H9 (cell line): ENCODE measurements at regions not wholly inside any gene's neighbourhood (a gene's known extent, or its start where the extent isn't known, plus 50 kb on each side); places are given as distances from the start of the nearest gene placed in this dataset.

Source experiments
- DNase-seq: peaks from one replicate; pipeline ENCODE4 v3.0.0-alpha.2; 2017
- H2AFZ ChIP-seq: one replicate; pipeline ENCODE4 v1.6.1; 2013; ENCODE audit warnings: mild to moderate bottlenecking, low read length, control low read depth, moderate library complexity
- H2AK5ac ChIP-seq: 2 replicates; pipeline ENCODE4 v1.6.1; 2013; ENCODE audit warnings: low read length, control low read depth, mixed read lengths; ENCODE audit not compliant: insufficient read length
- H2BK120ac ChIP-seq: one replicate; pipeline ENCODE4 v1.6.1; 2013; ENCODE audit warnings: low read depth, mild to moderate bottlenecking, low read length, control low read depth, inconsistent platforms; ENCODE audit not compliant: poor library complexity, severe bottlenecking
- H2BK12ac ChIP-seq: 2 replicates; pipeline ENCODE4 v1.6.1; 2013; ENCODE audit warnings: low read length, control low read depth, mixed read lengths, low read depth; ENCODE audit not compliant: insufficient read length
- H2BK15ac ChIP-seq: 2 replicates; pipeline ENCODE4 v1.6.1; 2013; ENCODE audit warnings: low read depth, low read length, control low read depth
- H2BK20ac ChIP-seq: one replicate; pipeline ENCODE4 v1.6.1; 2013; ENCODE audit warnings: low read depth, mild to moderate bottlenecking, low read length, control low read depth, inconsistent platforms; ENCODE audit not compliant: poor library complexity, severe bottlenecking
- H2BK5ac ChIP-seq: 2 replicates; pipeline ENCODE4 v1.6.1; 2013; ENCODE audit warnings: low read length, control low read depth, mixed read lengths; ENCODE audit not compliant: insufficient read length
- H3K14ac ChIP-seq: 2 replicates; pipeline ENCODE4 v1.6.1; 2013; ENCODE audit warnings: low read length, control low read depth; ENCODE audit not compliant: insufficient read depth
- H3K18ac ChIP-seq: 2 replicates; pipeline ENCODE4 v1.6.1; 2013; ENCODE audit warnings: low read depth, mild to moderate bottlenecking, mixed read lengths, low read length, control low read depth; ENCODE audit not compliant: insufficient read length
- H3K23ac ChIP-seq: 2 replicates; pipeline ENCODE4 v1.6.1; 2013; ENCODE audit warnings: low read length, control low read depth, mixed read lengths, low read depth; ENCODE audit not compliant: insufficient read length
- H3K23me2 ChIP-seq: 2 replicates; pipeline ENCODE4 v1.6.1; 2013; ENCODE audit warnings: low read depth, mild to moderate bottlenecking, mixed read lengths, low read length, control low read depth; ENCODE audit not compliant: insufficient read length, poor library complexity, severe bottlenecking
- H3K27ac ChIP-seq: 2 replicates; pipeline ENCODE4 v1.5.1; 2013; ENCODE audit warnings: low read length, control low read depth, mixed read lengths, low read depth; ENCODE audit not compliant: insufficient read length
- H3K27me3 ChIP-seq: 2 replicates; pipeline ENCODE4 v1.6.1; 2013; ENCODE audit warnings: low read length, control low read depth, inconsistent platforms; ENCODE audit not compliant: insufficient read depth
- H3K4ac ChIP-seq: 2 replicates; pipeline ENCODE4 v1.6.1; 2013; ENCODE audit warnings: low read depth, mild to moderate bottlenecking, control low read depth, inconsistent platforms, low read length, moderate library complexity
- H3K4me1 ChIP-seq: 2 replicates; pipeline ENCODE4 v1.6.1; 2013; ENCODE audit warnings: low read length, control low read depth, inconsistent platforms; ENCODE audit not compliant: insufficient read depth
- H3K4me2 ChIP-seq: 2 replicates; pipeline ENCODE4 v1.6.1; 2013; ENCODE audit warnings: low read length, control low read depth, mixed read lengths; ENCODE audit not compliant: insufficient read length, insufficient read depth
- H3K56ac ChIP-seq: 2 replicates; pipeline ENCODE4 v1.6.1; 2013; ENCODE audit warnings: low read depth, mild to moderate bottlenecking, mixed read lengths, low read length, control low read depth; ENCODE audit not compliant: insufficient read length
- H3K79me1 ChIP-seq: 2 replicates; pipeline ENCODE4 v1.6.1; 2013; ENCODE audit warnings: low read depth, mild to moderate bottlenecking, moderate library complexity, low read length, control low read depth, inconsistent platforms; ENCODE audit not compliant: insufficient read depth, poor library complexity, severe bottlenecking
- H3K79me2 ChIP-seq: 2 replicates; pipeline ENCODE4 v1.6.1; 2013; ENCODE audit warnings: low read length, control low read depth, inconsistent platforms; ENCODE audit not compliant: insufficient read depth
- H3K9ac ChIP-seq: 2 replicates; pipeline ENCODE4 v1.6.1; 2013; ENCODE audit warnings: low read length, control low read depth, mixed read lengths; ENCODE audit not compliant: insufficient read length; ENCODE audit errors: extremely low read depth
- H3K9me3 ChIP-seq: one replicate; pipeline ENCODE4 v1.6.1; 2013; ENCODE audit warnings: low read depth, low read length, inconsistent platforms; ENCODE audit not compliant: control insufficient read depth
- H3T11ph ChIP-seq: one replicate; pipeline ENCODE4 v1.6.1; 2013; ENCODE audit warnings: mild to moderate bottlenecking, low read length, control low read depth, inconsistent platforms
- H4K20me1 ChIP-seq: one replicate; pipeline ENCODE4 v1.6.1; 2013; ENCODE audit not compliant: control insufficient read depth, insufficient read length, insufficient read depth
- H4K5ac ChIP-seq: 2 replicates; pipeline ENCODE4 v1.6.1; 2013; ENCODE audit warnings: low read depth, mild to moderate bottlenecking, mixed read lengths, low read length, control low read depth; ENCODE audit not compliant: insufficient read length
- H4K8ac ChIP-seq: replicated peaks from 2 replicates; pipeline ENCODE4 v1.6.1; 2013; ENCODE audit warnings: low read length, control low read depth, mixed read lengths, low read depth; ENCODE audit not compliant: insufficient read length
- H4K91ac ChIP-seq: 2 replicates; pipeline ENCODE4 v1.6.1; 2013; ENCODE audit warnings: low read depth, mild to moderate bottlenecking, moderate library complexity, mixed read lengths, low read length, control low read depth; ENCODE audit not compliant: insufficient read length
- H3K27ac Mint-ChIP-seq, 3 experiments: 2 replicates in 2 of 3; 3 replicates in 1 of 3; pipeline ENCODE4 v1.8.0; 2020 to 2021; ENCODE audit warnings: mixed read lengths in 3 of 3, mild to moderate bottlenecking in 1 of 3, moderate library complexity in 1 of 3
- H3K27me3 Mint-ChIP-seq: 2 replicates; pipeline ENCODE4 v1.8.0; 2021; ENCODE audit warnings: low read depth, mild to moderate bottlenecking, moderate library complexity, mixed read lengths
- H3K36me3 Mint-ChIP-seq, 3 experiments: 2 replicates in 2 of 3; 3 replicates in 1 of 3; pipeline ENCODE4 v1.8.0; 2020 to 2021; ENCODE audit warnings: low read depth in 3 of 3, mixed read lengths in 3 of 3; ENCODE audit not compliant: insufficient read depth in 1 of 3
- H3K4me1 Mint-ChIP-seq, 2 experiments: 2 replicates each; pipeline ENCODE4 v1.8.0; 2020; ENCODE audit warnings: mixed read lengths in 2 of 2
- H3K4me3 Mint-ChIP-seq, 2 experiments: 2 replicates in 1 of 2; 3 replicates in 1 of 2; pipeline ENCODE4 v1.8.0; 2020 to 2021; ENCODE audit warnings: mild to moderate bottlenecking in 2 of 2, mixed read lengths in 2 of 2, moderate library complexity in 1 of 2
- H3K9me3 Mint-ChIP-seq, 2 experiments: 2 replicates in 1 of 2; 3 replicates in 1 of 2; pipeline ENCODE4 v1.8.0; 2020; ENCODE audit warnings: mild to moderate bottlenecking in 2 of 2, mixed read lengths in 2 of 2, moderate library complexity in 1 of 2
- WGBS: extraction: QIAGEN DNeasy Blood & Tissue Kit; methylation state at CpG from one replicate; pipeline ENCODE4 v1.1.7; 2013; ENCODE audit warnings: missing lambda C conversion rate, low lambda C conversion rate, mixed read lengths; ENCODE audit not compliant: insufficient read length; ENCODE audit errors: extremely low coverage; 5-methylcytosine and 5-hydroxymethylcytosine counted together
- TF ChIP-seq, protein P1 (sequence below): fragments of 200-600 bp; sonication (generic); conservative IDR thresholded peaks from 3 replicates; pipeline ENCODE4 v1.8.0; 2021; ENCODE audit warnings: antibody characterized with exemption, mild to moderate bottlenecking

DNA sequence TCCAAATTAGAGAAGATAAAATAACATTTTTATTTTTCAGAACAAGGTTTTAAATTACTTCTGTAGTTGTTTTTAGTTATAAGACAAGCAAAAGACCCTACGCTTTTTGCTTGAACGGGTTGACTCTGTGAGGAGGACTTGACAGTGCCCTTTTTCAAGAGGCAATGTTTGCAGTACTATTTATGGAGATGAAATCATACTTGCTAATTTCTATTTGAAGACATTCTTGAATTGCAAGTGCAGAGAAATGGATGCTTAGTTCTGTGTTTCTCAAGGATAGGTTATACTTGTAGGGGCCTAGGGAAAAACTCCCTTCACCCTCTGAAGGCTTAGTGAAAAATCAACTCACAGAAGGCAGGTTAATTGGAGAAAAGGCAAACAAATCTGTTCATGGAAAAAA lies 1229.5 kb downstream of the REEP3 start:
- TF ChIP-seq, protein P1, sequence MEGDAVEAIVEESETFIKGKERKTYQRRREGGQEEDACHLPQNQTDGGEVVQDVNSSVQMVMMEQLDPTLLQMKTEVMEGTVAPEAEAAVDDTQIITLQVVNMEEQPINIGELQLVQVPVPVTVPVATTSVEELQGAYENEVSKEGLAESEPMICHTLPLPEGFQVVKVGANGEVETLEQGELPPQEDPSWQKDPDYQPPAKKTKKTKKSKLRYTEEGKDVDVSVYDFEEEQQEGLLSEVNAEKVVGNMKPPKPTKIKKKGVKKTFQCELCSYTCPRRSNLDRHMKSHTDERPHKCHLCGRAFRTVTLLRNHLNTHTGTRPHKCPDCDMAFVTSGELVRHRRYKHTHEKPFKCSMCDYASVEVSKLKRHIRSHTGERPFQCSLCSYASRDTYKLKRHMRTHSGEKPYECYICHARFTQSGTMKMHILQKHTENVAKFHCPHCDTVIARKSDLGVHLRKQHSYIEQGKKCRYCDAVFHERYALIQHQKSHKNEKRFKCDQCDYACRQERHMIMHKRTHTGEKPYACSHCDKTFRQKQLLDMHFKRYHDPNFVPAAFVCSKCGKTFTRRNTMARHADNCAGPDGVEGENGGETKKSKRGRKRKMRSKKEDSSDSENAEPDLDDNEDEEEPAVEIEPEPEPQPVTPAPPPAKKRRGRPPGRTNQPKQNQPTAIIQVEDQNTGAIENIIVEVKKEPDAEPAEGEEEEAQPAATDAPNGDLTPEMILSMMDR: no peak
- WGBS: no CpG with 5 or more reads among the region's 2 CpGs
- H3K27me3 ChIP-seq: no peaks in the 10 kb centered on the region
- H4K20me1 ChIP-seq: no peaks in the 10 kb centered on the region
- no peak overlapping the region for H3K4me2 ChIP-seq
- H3K79me2 ChIP-seq: no peaks in the 10 kb centered on the region
- no peak overlapping the region for H2BK12ac ChIP-seq
- no peak overlapping the region for H3K4me3 Mint-ChIP-seq
- H4K5ac ChIP-seq: no peak overlapping the region
- no peaks in the 10 kb centered on the region for H3K9me3 ChIP-seq
- no peak overlapping the region for H2BK15ac ChIP-seq
- peaks cover 0 to 3% of the 10 kb centered on the region in 2 experiments; a peak in 1 of 4 replicates for H3K4me1 Mint-ChIP-seq
- H4K91ac ChIP-seq: no peak overlapping the region
- no peak overlapping the region for H3K4ac ChIP-seq
- H3T11ph ChIP-seq: no peak overlapping the region
- H3K4me1 ChIP-seq: no peaks in the 10 kb centered on the region; the same call in 1 of the 2 replicates
- DNase-seq: no peak
- H3K56ac ChIP-seq: no peak overlapping the region
- H3K79me1 ChIP-seq: no peaks in the 10 kb centered on the region
- H3K27ac Mint-ChIP-seq: no peak overlapping the region
- no peak overlapping the region for H2AFZ ChIP-seq
- H2BK5ac ChIP-seq: no peak overlapping the region
- H2BK120ac ChIP-seq: no peak overlapping the region
- H3K9me3 Mint-ChIP-seq: no peaks in the 10 kb centered on the region; a peak in 2 of 5 replicates
- no peak overlapping the region for H2AK5ac ChIP-seq
- H3K23me2 ChIP-seq: no peaks in the 10 kb centered on the region
- no peak overlapping the region for H4K8ac ChIP-seq
- no peak overlapping the region for H2BK20ac ChIP-seq
- H3K14ac ChIP-seq: no peak overlapping the region
- H3K27ac ChIP-seq: no peak overlapping the region
- H3K9ac ChIP-seq: no peak overlapping the region
- H3K36me3 Mint-ChIP-seq: no peaks in the 10 kb centered on the region
- no peak overlapping the region for H3K23ac ChIP-seq
- no peak overlapping the region for H3K18ac ChIP-seq
- H3K27me3 Mint-ChIP-seq: no peaks in the 10 kb centered on the region
